GM11168 (cell line): ENCODE measurements at regions not wholly inside any gene's neighbourhood (a gene's known extent, or its start where the extent isn't known, plus 50 kb on each side); places are given as distances from the start of the nearest gene placed in this dataset.

Experiments used
- in situ Hi-C: fragments of 300-500 bp; cut with MboI; formaldehyde crosslinking; loops from one replicate; pipeline ENCODE4 v1.12.0; 2022; ENCODE audit warnings: low sequenced_read_pairs; ENCODE audit not compliant: unreplicated experiment

- in situ Hi-C loops = no loop called here
Observed at GRCh38 chr2:771538-771937, 94.3 kb upstream of the TMEM18 start.

DNA sequence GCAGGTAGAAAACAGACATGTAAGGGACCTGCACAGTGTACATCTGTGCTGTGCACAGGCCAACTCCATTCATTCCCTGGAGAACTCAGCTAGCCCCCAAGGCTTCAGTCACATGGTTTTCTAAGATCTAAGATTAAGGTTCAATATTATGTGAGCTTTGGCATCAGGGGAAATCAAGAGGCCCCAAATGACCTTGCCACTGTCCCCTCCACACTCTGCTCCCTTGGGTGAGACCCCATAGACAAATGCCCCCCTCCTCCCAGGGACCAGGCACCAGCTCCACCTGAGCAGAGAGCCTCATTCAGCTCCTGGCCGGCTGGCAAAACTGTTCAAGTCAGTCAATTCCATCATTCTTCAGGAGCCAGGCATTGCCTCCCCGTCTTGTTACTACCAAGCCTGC lies 93.6 kb upstream of the TMEM18 start:
- in situ Hi-C loops = no loop called here

- in situ Hi-C loops = no loop called here
Observed at GRCh38 chr2:769771-770170, 92.6 kb upstream of the TMEM18 start.

DNA sequence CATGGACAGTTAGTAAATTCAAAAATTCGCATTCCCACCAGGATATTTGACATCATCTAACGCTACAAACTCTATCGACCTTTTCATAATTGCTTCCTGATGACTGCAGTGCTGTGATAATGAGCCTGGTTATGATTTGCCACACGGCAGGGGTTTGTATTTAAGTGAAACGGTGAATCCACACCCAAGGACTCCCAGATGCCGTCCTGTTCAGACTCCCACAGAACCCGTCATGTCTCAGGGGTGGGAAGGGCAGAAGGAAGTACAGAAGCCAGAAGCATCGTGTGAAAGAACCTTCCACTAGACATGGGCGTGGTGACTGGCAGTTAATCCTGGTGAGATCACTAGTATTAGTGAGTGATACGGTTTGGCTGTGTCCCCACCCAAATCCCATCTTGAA lies 91.2 kb upstream of the TMEM18 start:
- in situ Hi-C loops = no loop called here

DNA sequence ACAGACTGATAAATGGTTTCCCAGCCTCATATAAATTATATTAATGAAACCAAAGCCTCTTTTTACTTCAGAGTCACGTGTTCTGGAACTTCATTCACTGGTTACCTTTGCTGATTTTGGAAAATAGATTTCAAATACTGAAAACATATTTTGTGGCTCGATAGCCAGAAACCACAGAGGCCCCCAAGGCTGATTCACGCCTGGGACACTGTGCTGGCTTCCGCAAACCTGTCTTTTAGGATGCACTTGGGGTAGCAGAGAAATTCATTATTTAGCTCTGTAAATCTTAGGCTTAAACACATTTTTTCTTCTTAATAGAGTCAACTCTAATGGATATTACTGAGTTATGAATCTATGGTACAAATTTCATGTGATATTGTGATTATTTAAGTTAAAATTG lies 90.7 kb upstream of the TMEM18 start:
- in situ Hi-C loops = no loop called here

- in situ Hi-C loops = no loop called here
Observed at GRCh38 chr2:767440-767839, 90.2 kb upstream of the TMEM18 start.

DNA sequence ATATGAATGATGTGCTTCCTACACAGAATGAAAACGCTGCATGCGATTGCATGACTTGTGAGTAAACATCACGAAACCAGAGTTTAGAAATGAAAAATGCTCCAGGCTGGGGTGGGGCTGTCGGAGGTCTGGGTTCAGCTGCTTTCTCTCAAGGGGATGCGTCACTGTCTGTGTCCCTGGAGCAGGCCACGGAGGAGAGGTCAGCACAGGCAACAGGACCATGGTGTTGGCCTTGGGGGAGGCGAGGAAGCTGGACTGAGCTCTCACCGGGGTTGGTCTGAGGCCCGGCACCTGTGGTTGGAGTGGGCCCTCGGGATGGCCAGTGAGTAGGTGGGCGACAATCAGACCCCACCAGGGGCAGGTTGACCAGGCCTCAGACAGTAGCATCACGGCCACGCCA lies 89.0 kb upstream of the TMEM18 start:
- in situ Hi-C loops = no loop called here

DNA sequence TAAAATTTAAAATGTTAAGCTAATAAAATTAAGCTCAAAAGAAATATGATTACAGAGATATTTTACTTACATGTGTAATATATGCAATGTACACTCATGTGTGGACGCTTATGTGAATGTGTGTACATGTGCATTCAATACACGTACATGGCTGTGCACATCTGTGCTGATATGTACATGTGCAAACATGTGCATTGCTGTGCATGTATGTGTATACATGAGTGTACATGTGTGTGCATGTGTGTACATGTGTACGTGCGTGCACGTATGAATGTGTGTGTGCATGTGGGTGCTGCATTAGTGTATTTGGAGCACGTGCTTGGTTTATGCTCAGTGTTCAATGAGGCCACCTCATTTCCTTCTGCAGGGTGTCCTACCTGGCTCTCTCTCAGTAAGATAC lies 88.2 kb upstream of the TMEM18 start:
- in situ Hi-C loops = no loop called here

DNA sequence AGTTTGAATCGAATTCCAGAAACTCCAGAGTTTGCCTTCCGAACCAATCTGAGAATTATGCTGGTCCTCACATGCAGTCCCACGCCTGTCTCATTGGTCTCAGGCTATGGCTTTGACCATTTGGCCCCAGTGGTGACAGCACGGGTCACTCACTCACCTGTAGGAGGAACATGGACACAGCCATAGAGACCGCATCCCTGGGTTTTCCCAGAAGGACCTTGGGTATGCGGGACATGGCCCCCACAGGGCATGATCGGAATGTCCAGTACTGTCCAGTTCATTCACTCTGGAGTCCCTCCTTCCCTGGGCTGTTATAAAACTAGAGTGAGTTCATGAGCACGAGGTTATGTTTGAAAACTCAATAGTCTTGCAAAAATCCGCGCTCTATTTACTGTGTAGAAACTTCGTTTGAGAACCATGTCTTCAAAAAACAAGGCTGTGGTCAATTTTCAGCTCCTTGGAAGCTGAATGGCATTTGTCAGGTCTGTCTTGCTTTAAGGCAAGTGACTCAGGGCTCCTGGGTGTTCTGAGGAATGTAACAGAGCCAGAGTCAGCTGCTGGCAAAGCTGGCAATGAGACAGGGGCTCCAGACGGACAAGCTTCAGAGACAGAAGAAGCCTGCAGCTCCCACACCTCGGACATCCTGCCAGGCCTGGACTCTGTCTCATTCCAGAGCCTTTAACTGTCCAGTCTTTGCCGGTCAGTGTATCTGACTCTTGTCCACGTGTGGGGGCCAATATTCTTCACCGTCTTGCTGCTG lies 86.7 kb upstream of the TMEM18 start:
- in situ Hi-C loops = no loop called here

DNA sequence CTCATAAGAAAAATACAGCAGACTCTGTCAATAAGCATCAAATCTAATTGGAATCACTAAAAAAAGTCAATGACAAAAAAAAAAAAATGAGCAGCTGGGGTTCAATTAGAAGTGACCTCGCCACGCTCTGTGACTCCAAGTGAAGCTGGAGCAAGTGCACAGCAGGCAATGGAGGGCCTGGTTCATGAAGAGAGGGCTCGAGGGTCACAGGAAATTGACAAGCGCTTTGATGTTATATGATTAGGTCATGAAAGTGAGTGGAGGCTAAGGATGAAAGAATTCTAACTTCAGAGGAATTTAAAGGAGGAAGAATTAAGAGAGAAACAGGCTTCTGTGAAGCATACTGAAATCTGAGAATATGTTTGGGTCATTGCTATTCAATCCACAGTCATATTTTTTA lies 85.4 kb upstream of the TMEM18 start:
- in situ Hi-C loops = no loop called here

- in situ Hi-C loops = no loop called here
Observed at GRCh38 chr2:761384-761783, 84.2 kb upstream of the TMEM18 start.

GRCh38 chr2:760001-760400 lies 82.8 kb upstream of the TMEM18 start:
- in situ Hi-C loops = no loop called here

DNA sequence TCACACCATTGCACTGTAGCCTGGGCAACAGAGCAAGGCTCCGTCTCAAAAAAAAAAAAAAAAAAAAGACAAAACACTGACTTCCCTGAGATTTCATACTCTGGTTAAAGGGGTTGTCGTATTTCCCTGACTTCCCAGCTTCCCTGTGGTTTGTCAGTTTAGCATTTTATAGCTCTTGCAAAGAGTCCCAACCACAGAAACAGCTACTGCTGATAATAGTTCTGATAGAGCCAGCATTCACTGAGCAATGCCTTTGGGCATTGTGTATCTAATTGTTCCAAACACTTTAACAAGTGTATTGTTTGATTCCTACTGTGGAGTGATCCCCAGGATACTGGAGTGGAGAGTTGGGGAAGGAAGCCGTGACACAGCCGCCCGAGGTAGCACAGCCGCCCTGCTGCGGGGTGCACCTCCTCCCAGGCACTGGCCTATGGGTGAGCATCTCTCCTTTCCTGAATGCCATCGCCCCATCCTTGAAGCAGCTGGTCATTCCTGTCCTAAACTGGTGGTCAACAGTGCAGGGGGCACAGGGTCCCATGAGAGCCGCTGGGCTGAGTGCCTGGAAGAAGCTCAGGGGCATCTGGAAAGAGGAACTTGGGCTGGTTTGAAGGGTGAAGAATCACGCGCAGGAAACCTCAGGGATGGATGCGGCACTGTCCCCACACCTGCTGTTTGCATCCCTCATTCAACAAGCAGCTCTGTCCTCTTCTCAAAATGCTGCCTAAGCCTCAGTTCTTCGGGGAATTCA lies 81.0 kb upstream of the TMEM18 start:
- in situ Hi-C loops = no loop called here

DNA sequence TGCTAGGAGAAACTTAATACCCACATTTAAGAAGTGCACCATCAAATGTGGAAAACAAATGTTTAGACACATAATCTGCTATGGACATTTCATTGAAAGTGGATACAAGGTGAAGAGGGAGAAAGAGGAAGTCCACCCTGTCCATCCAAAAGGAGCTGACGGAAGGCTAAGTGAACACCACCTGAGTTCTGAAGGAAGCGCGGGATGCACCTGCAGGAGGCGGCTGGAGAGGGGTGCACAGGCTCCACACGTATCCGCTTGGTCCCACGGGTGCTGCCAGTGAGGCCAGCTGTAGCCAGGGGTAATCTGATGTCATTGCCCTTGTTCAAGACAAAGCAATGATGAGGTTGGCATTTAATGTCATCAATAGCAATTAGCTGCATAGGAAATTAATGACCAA lies 75.9 kb upstream of the TMEM18 start:
- in situ Hi-C loops = no loop called here

- in situ Hi-C loops = no loop called here
Observed at GRCh38 chr2:751474-751873, 74.3 kb upstream of the TMEM18 start.

GRCh38 chr2:750628-751027 lies 73.4 kb upstream of the TMEM18 start:
- in situ Hi-C loops = no loop called here

GRCh38 chr2:747762-748351 lies 70.7 kb upstream of the TMEM18 start:
- in situ Hi-C loops = no loop called here

DNA sequence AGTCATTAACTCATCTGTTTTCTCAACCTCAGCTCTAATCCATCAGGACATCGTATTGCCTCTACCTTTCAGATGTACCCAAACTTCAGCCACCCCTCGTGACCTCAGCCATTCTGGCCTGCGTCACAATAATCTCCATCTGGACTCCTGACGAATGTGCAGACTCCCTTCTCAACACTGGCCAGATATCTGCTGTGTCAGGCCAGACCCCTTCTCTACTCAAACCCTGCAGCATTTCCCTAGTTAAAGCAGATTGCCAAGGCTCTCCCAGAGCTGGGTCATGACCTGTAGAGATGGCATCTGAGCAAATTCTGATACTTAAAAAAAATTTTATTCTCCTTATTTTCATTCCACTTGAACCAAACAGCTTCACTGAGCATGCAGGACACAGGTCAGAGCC lies 69.5 kb upstream of the TMEM18 start:
- in situ Hi-C loops = no loop called here

DNA sequence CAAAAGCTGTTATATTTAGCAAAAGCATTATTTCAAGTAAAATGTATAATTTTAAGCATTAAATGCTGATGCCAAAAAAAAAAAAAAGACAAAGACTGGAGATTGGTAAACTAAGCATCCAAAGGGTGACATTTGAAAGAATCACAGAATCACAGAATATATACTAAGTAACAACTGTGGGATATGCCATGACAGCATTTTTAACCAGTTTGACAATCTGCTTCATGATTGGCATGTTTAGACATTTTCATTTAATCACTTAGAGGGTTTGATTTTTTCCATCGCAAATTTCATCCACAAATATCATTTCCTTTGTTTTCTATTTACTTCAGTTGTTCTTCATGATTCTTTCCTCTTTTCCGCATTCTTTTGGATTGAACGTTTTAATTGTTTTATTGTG lies 66.9 kb upstream of the TMEM18 start:
- in situ Hi-C loops = no loop called here

DNA sequence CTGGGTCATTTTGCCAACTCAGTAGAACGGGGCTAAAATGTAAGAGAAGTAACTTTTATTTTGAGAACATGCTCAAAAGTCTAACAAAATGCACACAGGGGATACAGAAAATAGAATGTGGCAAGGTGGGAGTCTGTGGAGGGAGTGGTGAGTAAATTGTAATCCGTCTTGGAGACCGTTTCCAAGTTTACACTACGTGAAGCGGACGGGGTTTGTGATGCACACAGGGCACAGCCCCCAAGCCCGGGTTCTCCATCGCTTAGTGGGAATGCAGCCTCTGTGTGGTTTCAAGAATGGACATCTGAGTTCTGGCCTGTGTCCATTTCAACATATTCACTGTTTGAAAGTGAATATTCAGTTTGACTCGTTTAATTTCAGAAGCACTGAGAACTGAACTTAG lies 65.0 kb upstream of the TMEM18 start:
- in situ Hi-C loops = no loop called here

GRCh38 chr2:741195-741496 lies 63.9 kb upstream of the TMEM18 start:
- in situ Hi-C loops = no loop called here
